ENCODE measurements at regions not wholly inside any gene's neighbourhood (a gene's known extent, or its start where the extent isn't known, plus 50 kb on each side); places are given as distances from the start of the nearest gene placed in this dataset.

DNA sequence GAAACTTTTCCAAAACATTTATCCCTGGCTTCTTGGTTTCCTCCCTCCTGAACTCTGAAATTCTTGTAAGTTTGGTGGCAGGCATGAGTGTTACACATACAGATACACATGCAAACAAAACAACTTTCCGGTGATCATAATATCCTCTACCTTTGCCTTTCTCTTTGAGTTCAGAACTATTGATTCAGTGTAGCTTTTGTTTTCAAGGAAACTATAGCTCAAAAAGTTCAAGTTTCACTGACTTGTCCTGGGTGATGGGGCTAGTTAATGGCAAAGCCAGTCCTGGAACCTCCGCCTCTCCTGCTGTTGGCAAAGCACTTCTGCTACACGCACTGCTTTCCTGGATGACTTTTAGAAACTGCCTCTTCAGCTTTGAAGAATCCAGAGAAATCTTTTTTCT lies 177.3 kb upstream of the FAT1 start:
- TF ChIP-seq EZH2phosphoT487 (IDR thresholded peaks at IDR 0.05; ENCODE audit: low read depth, severe bottlenecking, unreplicated experiment) (no peak), EZH2 (IDR thresholded peaks at IDR 0.05; ENCODE audit: borderline replicate concordance) (no peak)
- TF ChIP-seq, protein P1, sequence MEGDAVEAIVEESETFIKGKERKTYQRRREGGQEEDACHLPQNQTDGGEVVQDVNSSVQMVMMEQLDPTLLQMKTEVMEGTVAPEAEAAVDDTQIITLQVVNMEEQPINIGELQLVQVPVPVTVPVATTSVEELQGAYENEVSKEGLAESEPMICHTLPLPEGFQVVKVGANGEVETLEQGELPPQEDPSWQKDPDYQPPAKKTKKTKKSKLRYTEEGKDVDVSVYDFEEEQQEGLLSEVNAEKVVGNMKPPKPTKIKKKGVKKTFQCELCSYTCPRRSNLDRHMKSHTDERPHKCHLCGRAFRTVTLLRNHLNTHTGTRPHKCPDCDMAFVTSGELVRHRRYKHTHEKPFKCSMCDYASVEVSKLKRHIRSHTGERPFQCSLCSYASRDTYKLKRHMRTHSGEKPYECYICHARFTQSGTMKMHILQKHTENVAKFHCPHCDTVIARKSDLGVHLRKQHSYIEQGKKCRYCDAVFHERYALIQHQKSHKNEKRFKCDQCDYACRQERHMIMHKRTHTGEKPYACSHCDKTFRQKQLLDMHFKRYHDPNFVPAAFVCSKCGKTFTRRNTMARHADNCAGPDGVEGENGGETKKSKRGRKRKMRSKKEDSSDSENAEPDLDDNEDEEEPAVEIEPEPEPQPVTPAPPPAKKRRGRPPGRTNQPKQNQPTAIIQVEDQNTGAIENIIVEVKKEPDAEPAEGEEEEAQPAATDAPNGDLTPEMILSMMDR (IDR thresholded peaks at IDR 0.05; ENCODE audit: poor library complexity), result no peak

Measured in hepatocyte (in vitro differentiated cells).